Loucy (cell line): ENCODE measurements at regions not wholly inside any gene's neighbourhood (a gene's known extent, or its start where the extent isn't known, plus 50 kb on each side); places are given as distances from the start of the nearest gene placed in this dataset.

ENCODE experiments used
- EZH2phosphoT487 ChIP-seq: fragments of 200-600 bp; IDR thresholded peaks from 2 replicates; pipeline ENCODE4 v1.6.1; 2018; ENCODE audit warnings: antibody characterized with exemption, mild to moderate bottlenecking, moderate library complexity, borderline replicate concordance
- TF ChIP-seq, protein P1 (sequence below): fragments of 200-600 bp; sonication (generic); conservative IDR thresholded peaks from 2 replicates; pipeline ENCODE4 v1.5.1; 2014; ENCODE audit warnings: mild to moderate bottlenecking, antibody characterized with exemption, low read length

- TF ChIP-seq, protein P1, sequence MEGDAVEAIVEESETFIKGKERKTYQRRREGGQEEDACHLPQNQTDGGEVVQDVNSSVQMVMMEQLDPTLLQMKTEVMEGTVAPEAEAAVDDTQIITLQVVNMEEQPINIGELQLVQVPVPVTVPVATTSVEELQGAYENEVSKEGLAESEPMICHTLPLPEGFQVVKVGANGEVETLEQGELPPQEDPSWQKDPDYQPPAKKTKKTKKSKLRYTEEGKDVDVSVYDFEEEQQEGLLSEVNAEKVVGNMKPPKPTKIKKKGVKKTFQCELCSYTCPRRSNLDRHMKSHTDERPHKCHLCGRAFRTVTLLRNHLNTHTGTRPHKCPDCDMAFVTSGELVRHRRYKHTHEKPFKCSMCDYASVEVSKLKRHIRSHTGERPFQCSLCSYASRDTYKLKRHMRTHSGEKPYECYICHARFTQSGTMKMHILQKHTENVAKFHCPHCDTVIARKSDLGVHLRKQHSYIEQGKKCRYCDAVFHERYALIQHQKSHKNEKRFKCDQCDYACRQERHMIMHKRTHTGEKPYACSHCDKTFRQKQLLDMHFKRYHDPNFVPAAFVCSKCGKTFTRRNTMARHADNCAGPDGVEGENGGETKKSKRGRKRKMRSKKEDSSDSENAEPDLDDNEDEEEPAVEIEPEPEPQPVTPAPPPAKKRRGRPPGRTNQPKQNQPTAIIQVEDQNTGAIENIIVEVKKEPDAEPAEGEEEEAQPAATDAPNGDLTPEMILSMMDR: no peak
- TF ChIP-seq EZH2phosphoT487: no peak
Observed at GRCh38 chr2:236959876-236960275, 125.8 kb upstream of the COPS8 start.
